Amniotic epithelial cell (primary cell): ENCODE measurements at regions not wholly inside any gene's neighbourhood (a gene's known extent, or its start where the extent isn't known, plus 50 kb on each side); places are given as distances from the start of the nearest gene placed in this dataset.
"Not testable (repeated sequence)": the region's sequence is repeated elsewhere in the genome, so short reads cannot be mapped to it uniquely, and the experiment has no call there.

ENCODE experiments used
- DNase-seq: peaks from one replicate; pipeline ENCODE4 v3.0.0-alpha.2; 2010; ENCODE audit warnings: low read depth

GRCh38 chr12:131458931-131459772 is 251.7 kb upstream of the SFSWAP start:
- no peak for DNase-seq

DNA sequence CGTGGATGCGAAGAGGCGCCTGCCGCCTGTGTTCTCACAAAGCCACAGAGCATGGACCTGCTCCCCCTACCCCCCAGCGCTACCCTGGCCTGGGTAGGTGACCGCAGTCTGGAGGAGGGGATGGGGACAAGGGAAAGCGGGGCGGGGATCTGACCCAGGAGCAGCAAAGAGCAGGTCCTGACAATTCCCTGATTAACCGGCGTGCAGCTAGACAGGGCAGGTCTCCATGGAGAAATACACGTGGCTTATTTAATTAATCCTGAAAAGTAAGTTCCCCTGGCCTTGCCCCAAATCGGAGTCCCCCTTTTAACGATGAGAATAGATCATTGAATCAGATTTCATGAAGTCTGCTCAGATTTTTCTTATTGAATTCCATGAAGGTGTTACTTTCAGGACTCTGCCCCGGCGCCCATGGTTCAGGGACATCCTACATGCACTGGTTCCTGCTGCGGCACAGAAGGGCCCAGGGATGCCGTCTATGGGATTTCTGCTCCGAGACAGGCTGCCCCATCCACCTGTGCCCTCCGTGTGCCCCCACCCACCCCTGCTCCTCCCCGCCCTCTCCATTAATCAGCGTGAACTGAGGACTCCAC is 251.0 kb upstream of the SFSWAP start:
- DNase-seq, result no peak

DNA sequence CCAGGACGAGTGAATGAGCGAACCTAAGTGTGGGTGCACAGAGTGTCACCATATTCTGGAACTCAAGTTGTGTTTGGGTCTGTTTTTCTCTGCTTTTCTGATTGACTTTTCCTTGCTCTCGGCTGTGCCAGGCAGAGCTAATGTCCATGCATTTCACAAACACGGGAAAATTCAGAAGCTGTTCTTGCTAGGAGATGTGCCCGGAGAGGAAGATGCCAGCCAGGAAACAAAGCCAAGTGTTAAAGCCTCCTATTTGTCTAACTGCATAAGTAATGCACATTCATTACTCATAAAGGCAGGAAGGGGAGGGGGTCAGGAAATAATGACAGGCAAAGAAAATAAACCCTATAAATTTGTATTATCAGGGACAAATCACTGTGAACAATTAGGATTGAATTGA is 250.4 kb upstream of the SFSWAP start:
- no peak for DNase-seq

DNA sequence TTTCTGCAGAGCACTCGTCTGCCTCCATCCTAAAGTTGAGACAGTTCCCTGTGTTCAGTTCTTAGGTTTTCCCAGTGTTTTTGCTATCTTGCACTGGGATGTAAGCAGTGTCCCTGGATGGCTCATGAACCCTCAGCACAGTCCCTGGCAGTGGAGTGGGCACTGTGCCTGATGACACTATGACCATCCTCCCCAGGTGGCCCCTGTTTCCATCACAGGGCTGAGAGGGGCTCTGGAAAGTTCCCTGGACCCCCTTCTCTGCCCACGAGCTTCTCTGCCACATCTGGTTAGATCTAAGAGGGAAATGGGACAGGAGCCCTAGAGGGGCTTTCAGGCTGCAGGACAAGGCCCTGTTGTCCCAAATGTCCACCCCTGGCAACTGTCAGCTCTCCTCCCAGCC is 249.8 kb upstream of the SFSWAP start:
- DNase-seq, result no peak

DNA sequence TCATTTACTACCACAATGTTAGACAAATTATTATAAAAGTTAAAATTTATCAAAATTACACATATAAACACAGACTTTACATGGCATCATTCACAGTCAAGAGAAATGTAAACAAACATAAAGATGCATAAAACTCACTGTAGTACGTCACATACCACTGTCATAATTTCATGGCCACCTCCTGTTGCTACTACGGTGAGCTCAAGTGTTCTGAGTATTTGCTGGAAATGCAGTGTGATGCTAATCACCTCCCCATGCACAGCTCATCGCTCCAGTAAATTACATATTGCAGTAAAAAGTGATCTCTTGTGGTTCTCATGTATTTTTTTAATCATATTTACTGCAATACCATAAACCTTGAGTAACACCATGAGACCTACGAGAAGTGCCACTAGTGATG is 247.7 kb upstream of the SFSWAP start:
- DNase-seq, result no peak

- no peak for DNase-seq
Observed at GRCh38 chr12:131464081-131464480, 246.8 kb upstream of the SFSWAP start.

DNA sequence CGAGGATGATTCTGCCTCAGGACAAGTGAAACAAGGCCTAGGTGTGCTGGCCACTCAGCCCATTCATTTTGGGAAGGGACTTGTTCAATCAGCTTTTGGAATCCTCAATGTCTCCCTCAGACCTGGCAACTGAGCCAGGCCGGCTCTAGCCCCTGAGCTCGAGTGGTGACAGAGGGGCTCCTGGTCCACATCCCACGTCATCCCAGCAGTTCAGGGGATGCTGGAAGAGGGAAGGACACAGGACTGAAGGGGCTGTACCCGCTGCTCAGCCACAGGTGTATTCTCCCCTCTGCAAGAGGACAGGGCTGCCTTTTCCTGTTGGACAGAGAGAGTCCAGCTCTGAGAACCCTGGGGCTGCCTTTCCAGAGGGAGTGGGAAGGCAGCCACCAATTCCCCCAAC is 244.6 kb upstream of the SFSWAP start:
- DNase-seq, result no peak

GRCh38 chr12:131466932-131467331 is 244.0 kb upstream of the SFSWAP start:
- DNase-seq, result no peak

GRCh38 chr12:131468206-131468605 is 242.7 kb upstream of the SFSWAP start:
- no peak for DNase-seq

- not testable (repeated sequence) for DNase-seq
Observed at GRCh38 chr12:131469945-131470344, 240.9 kb upstream of the SFSWAP start.

- no peak for DNase-seq
Observed at GRCh38 chr12:131471271-131471905, 239.5 kb upstream of the SFSWAP start.

- no peak for DNase-seq
Observed at GRCh38 chr12:131471946-131472732, 238.8 kb upstream of the SFSWAP start.

- no peak for DNase-seq
Observed at GRCh38 chr12:131473261-131473660, 237.6 kb upstream of the SFSWAP start.

DNA sequence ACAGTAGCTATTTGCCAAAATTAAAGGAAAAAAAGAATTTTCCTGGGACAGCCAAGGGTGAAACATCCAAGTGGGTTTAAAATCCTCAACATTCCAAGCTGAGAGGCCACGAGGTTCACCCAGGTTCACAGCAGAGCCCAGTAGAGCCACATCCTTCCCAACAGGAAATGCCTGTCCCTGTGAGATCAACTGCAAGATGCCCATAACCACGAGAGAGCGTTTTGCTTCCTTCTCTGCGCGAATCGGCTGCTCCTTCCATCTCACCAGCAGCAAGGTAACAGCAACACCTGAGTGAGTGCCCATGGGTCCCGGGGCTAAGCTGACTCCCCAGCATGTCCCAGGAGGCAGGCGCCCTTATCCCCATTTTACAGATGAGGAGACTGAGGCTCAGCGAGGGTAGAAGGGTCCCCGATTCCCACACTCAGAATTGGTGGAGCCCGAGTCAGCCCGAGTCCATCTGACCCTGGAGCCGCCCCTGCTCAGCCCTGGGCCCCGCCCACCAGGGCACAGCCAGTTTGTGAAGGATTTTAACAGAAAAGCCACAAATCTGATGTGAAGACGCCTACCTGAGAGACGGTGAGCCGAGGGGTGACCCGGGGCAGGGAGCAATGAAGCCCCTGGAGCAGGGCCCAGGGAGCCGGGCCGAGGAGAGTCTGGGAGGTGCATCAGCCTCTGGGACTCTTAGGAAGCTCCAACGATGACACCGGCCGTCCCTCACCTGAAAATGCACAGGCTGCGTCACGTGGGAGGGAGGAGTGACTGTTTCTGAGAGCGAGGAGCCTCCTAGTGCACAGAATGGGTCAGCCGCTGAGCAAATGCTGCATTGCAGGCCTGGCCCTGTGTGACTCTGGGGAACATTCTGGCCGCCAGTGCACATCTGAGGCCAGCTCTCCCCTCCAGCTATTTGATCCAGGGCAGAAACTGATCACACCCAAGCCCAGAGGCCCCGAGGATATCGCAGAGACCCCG is 236.9 kb upstream of the SFSWAP start:
- no peak for DNase-seq

GRCh38 chr12:131475012-131475411 is 235.9 kb upstream of the SFSWAP start:
- not testable (repeated sequence) for DNase-seq

GRCh38 chr12:131477613-131478012 is 233.3 kb upstream of the SFSWAP start:
- no peak for DNase-seq

- no peak for DNase-seq
Observed at GRCh38 chr12:131478468-131478867, 232.4 kb upstream of the SFSWAP start.

DNA sequence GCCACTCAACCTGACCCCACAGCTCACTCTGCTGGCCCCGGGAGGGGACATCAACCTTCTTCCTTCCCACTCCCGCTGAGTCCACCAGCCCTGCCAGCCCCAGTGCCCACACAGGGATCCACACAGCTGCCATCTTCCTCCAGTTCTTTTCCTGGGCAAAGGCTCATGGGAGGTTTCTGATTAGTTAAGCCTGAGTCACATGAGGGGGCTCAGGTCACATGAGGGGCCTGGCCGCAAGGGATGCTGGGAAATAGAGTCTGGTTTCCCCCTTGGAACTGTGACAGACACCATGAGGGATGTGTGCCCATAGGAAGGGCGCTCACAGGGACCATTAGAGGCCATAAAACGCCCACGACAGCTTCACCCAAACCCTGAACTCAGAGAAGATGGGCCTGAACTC is 228.7 kb upstream of the SFSWAP start:
- DNase-seq, result no peak

- no peak for DNase-seq
Observed at GRCh38 chr12:131482686-131483085, 228.2 kb upstream of the SFSWAP start.

- no peak for DNase-seq
Observed at GRCh38 chr12:131486451-131487230, 224.2 kb upstream of the SFSWAP start.
